ENCODE measurements at regions not wholly inside any gene's neighbourhood (a gene's known extent, or its start where the extent isn't known, plus 50 kb on each side); places are given as distances from the start of the nearest gene placed in this dataset.

- ATAC-seq (no peak), DNase-seq (no peak)
- TF ChIP-seq CTCF (IDR thresholded peaks at IDR 0.05) (no peak), POLR2A (IDR thresholded peaks at IDR 0.05) (no peak)
- no peak overlapping the region for H3K4me3 ChIP-seq
- no peaks in the 10 kb centered on the region for H3K4me1 ChIP-seq
- intact Hi-C loops (cut with DNase I) = no loop called here
- H3K9me3 ChIP-seq = no peaks in the 10 kb centered on the region
- no peaks in the 10 kb centered on the region for H3K27me3 ChIP-seq
- no peak overlapping the region for H3K27ac ChIP-seq
- H3K36me3 ChIP-seq = no peaks in the 10 kb centered on the region
Measured at GRCh38 chr7:113548137-113548536, 370.7 kb downstream of the PPP1R3A start.

GRCh38 chr7:113521468-113521867, 397.3 kb downstream of the PPP1R3A start:
- H3K4me3 ChIP-seq = no peak overlapping the region
- H3K27me3 ChIP-seq = peaks cover 0 to 3% of the 10 kb centered on the region in 2 donors
- no peak overlapping the region for H3K27ac ChIP-seq
- no peaks in the 10 kb centered on the region for H3K36me3 ChIP-seq
- ATAC-seq (no peak), DNase-seq (no peak)
- no peaks in the 10 kb centered on the region for H3K9me3 ChIP-seq
- no peaks in the 10 kb centered on the region for H3K4me1 ChIP-seq
- WGBS (ENCODE audit: insufficient coverage, low coverage, low lambda C conversion rate, missing lambda C conversion rate) = 77% methylated on average over 2 of the region's 2 CpGs
- intact Hi-C loops (cut with DNase I) = no loop called here
- no peak for TF ChIP-seq POLR2A (IDR thresholded peaks at IDR 0.05)
- TF ChIP-seq CTCF (IDR thresholded peaks at IDR 0.05) = no peak

GRCh38 chr7:113519472-113519871, 399.3 kb downstream of the PPP1R3A start:
- no peak overlapping the region for H3K4me3 ChIP-seq
- intact Hi-C loops (cut with DNase I) = no loop called here
- ATAC-seq (no peak), DNase-seq (no peak)
- H3K36me3 ChIP-seq = no peaks in the 10 kb centered on the region
- TF ChIP-seq CTCF (IDR thresholded peaks at IDR 0.05) = no peak
- TF ChIP-seq POLR2A (IDR thresholded peaks at IDR 0.05) = no peak
- H3K4me1 ChIP-seq = no peaks in the 10 kb centered on the region
- no peaks in the 10 kb centered on the region for H3K9me3 ChIP-seq
- peaks cover 0 to 3% of the 10 kb centered on the region in 2 donors for H3K27me3 ChIP-seq
- no peak overlapping the region for H3K27ac ChIP-seq
- WGBS (ENCODE audit: insufficient coverage, low coverage, low lambda C conversion rate, missing lambda C conversion rate) = 56% methylated on average over 5 of the region's 5 CpGs

DNA sequence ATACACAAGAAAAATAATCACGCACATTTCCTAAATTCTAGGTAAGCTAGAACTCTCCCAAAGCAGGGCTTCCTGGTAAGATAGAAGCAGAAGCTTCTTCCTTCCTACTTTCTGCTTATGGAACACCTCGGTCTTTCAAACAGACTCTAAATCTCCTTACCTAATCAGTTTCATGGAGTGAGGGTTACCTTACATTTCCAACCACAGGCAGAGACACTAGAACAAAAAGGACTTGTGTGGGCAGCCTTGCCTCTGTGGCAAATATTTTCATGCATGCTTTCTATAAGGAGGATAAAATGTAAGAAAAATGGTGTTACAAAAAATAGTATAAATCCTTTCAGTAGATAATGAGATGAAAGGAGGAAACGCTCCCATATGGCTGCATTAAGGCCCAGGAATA, 386.3 kb upstream of the SMIM30 start:
- Histone ChIP-seq H3K27ac (no peak overlapping the region), H3K4me1 (no peaks in the 10 kb centered on the region)
- intact Hi-C loops (cut with DNase I) = no loop called here

More for the DNA sequence above, 386.3 kb upstream of the SMIM30 start:
- Histone ChIP-seq H3K36me3 (no peaks in the 10 kb centered on the region), H3K4me3 (no peak overlapping the region), H3K27me3 (no peaks in the 10 kb centered on the region), H3K9me3 (no peaks in the 10 kb centered on the region)
- no peak for TF ChIP-seq CTCF (IDR thresholded peaks at IDR 0.05)
- no peak for TF ChIP-seq POLR2A (IDR thresholded peaks at IDR 0.05)
- ATAC-seq (no peak), DNase-seq (no peak)
- 59% methylated on average over 3 of the region's 3 CpGs for WGBS (ENCODE audit: insufficient coverage, low coverage, low lambda C conversion rate, missing lambda C conversion rate)
